ENCODE measurements at regions not wholly inside any gene's neighbourhood (a gene's known extent, or its start where the extent isn't known, plus 50 kb on each side); places are given as distances from the start of the nearest gene placed in this dataset.

DNA sequence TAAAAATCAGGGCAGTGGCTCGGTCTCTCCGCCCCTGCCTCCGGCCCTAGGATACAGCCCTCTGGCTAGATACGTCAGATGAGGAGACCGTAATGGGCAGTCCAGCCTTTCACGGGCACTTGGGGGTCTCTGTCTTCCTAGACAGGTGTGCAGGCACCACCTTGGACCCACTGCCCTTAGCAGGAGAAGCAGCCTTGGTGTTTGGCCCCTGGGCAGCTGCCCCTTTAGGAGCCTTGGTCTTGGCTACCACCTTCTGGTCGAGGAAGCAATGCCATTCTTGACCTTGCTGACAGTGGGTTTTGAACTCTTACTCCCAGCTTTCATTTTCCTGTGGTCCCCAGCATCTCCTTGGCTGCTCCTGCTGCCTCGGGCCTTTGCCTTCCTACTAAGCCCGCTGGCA lies 149.7 kb upstream of the FRMD4B start:
- no peak for DNase-seq (ENCODE audit: low spot score)

DNA sequence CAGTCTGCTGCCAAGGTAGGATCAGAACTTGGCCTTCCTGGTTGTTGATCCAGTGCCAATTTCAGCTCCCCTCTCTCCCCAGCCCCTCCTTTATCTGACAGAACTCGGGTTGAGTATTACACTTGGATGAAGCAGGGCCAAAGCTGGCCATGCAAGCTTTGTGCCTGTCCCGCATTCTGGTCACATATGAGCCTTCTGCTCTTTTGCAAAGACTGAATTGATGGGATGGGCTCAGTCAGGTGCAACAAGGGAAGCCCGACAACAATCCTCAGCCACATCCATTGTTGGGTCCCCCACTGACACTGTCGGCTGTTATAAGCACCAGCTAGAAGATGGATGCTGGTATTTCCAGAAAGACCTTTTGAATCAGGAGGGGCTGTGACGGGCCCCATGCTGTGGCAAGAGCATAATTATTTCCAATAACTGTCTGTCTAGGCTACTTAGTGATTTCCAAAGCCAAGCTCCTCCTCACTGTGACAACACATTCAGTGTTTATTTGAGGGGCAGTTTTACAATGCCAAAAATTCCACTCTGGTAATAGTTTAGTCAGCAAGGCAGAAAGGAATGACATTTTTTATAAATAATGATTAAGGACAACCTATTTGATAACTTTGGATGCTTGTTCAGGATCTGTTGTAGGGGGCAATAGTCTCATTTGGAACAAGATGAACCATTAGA lies 146.8 kb upstream of the FRMD4B start:
- DNase-seq (ENCODE audit: low spot score): no peak

DNA sequence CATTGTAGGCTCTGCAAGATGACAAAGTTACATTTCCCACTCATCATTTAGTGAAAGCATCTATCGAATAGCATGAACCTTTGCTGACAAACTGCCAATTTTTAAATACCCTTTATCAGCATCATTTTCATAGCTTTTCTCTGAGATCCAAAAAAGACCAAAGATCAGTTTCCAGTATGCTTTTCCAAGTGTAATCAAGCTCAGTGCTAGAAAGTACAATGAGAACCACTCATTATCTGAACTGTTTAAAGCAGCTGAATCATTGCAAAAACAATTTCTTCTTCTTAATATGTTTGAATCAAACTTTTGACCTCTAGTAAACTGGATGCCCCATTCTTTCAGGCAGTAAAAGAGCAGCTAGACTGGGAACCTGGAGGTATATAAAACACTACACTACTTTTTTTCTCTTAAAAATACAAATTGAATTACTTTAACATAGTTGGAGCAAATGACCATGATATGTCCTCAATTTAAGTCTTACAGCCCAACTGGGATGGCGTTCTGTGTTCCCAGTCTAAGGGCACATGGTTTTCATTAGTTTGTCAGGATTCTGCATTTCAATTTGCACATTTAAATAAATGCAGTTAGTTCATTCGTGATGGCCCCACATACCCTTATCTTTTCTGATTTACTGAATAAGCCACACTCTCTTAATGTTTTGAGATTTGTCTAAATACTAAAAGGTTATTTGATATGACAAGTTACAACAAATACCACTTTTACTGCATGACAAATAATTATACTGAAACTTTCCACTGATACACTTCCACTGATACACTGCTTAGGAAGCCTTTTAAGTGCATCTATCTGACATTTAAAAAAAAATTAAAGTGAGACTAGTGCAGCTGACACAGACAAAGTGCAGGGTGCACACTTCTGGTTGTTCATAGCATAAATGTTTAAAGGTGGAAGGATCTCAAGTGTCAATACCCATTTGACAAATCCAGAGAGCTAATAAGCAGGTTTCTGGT lies 146.0 kb upstream of the FRMD4B start:
- no peak for DNase-seq (ENCODE audit: low spot score)

- DNase-seq (ENCODE audit: low spot score): no peak
Measured at GRCh38 chr3:69530554-69530953, 144.7 kb upstream of the FRMD4B start.

- no peak for DNase-seq (ENCODE audit: low spot score)
Measured at GRCh38 chr3:69527498-69527897, 141.6 kb upstream of the FRMD4B start.

GRCh38 chr3:69524816-69525215 lies 138.9 kb upstream of the FRMD4B start:
- DNase-seq (ENCODE audit: low spot score): no peak

GRCh38 chr3:69521286-69521685 lies 135.4 kb upstream of the FRMD4B start:
- DNase-seq (ENCODE audit: low spot score): no peak

DNA sequence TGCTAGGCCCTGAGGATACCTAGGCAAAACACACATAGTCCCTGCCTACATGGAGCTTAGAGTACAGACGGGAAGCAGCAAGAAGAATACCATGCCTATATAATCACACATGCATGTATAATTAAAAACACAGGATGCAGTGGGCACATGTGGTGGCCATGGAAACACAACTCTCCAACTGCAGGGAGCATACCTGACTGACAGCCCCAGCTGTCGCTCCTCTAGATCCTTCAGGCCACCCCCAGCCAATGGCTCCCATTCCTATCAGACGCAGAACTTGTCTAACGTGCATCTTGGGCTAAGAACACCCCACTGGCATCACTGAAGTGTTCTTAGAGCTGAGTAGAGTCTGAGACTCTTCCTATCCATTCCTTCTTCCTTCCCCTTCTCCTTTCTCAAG lies 125.5 kb upstream of the FRMD4B start:
- DNase-seq (ENCODE audit: low spot score): no peak

DNA sequence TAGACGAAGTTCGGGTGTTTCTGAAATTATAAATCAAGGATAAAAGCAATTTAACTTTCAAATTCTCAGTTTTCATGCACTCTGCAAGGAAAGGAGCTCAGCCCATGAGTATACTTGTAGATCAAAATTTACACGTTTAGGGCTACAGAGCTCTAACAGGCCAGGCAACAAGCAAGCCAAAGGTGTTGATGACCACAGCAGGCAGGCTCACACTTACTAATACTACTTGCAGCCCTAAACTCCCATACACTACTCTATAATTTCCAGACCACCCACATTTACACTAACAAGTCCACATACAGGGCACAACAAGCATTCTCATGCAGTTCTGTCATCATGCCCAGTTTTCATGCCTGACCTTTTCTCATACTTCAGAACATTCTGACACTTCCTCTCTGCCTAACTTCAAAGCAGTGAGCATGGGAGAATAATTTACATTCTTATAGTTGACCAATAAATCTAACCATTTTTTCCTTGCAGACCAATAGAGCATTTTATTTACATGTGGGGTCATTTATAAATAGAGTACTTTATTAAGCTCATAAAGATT lies 124.7 kb upstream of the FRMD4B start:
- DNase-seq (ENCODE audit: low spot score): no peak

DNA sequence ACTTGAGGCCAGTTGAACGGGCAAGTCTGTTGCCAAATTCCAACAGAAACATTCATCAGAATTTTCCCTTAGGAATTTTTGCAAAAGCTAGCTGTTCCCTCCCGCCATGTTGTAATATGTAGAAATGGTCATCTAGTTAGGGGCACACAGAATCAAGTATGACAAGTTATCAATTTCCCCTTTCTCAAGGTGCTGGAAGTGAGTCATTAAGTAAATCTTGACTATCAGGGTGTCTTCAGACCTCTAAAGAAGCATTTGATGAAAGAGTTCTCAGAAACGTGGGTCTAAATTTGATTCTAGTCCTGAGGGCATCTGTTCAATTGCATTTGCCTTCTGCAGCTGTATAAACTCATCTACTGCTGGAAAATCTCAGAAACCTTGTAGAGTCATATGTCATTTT lies 123.4 kb upstream of the FRMD4B start:
- DNase-seq (ENCODE audit: low spot score): no peak

- no peak for DNase-seq (ENCODE audit: low spot score)
Measured at GRCh38 chr3:69505770-69506407, 120.0 kb upstream of the FRMD4B start.

- DNase-seq (ENCODE audit: low spot score): no peak
Measured at GRCh38 chr3:69504232-69504631, 118.3 kb upstream of the FRMD4B start.

GRCh38 chr3:69500604-69501003 lies 114.7 kb upstream of the FRMD4B start:
- peak; percentile 36 for DNase-seq (ENCODE audit: low spot score)

DNA sequence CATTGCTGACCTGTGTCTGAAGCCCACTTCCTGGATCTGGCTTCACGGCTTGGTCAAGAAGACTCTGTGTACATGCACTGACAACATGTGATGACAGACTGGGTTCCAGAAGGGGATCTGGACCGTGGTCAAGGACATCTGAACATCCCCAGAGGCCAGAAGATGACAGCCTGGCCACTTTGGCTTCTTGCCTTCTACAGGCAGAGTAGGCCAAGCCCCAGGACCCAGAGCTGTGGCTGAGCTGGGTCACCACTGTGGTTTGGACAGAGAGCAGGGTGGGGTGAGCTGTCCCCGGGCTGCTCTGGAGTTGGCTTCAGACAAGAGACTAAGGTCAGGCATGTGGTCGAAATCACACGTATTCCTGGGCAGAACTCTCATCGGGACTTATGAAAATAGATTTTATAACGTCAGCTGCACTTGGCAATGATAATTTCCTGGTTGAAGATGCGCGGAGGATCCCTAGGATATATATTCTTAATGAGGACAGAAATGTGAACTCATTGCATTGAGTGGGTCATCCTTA lies 114.1 kb upstream of the FRMD4B start:
- peak; percentile 57 for DNase-seq (ENCODE audit: low spot score)

GRCh38 chr3:69499422-69499821 lies 113.5 kb upstream of the FRMD4B start:
- DNase-seq (ENCODE audit: low spot score): no peak

GRCh38 chr3:69496856-69497255 lies 111.0 kb upstream of the FRMD4B start:
- no peak for DNase-seq (ENCODE audit: low spot score)

DNA sequence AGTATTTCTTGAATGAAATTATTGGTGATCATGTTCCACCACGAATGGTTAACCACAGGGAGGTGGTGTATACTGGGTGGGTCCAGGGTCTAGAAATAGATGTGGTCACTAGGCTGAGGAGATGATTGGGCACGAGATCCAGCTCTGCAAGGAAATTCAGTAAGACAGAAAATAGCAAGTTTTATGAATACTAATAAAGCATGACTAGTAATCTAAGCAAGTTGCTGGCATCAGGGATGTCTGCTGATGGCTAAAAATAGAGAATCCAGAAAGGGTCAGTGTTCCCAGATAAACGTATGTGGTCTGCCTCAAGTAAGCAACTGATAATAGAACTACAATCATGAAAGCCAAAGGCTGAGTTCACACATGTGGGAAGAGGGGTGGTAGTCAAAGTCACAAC lies 108.3 kb upstream of the FRMD4B start:
- DNase-seq (ENCODE audit: low spot score): no peak

GRCh38 chr3:69493157-69493556 lies 107.3 kb upstream of the FRMD4B start:
- DNase-seq (ENCODE audit: low spot score): no peak

DNA sequence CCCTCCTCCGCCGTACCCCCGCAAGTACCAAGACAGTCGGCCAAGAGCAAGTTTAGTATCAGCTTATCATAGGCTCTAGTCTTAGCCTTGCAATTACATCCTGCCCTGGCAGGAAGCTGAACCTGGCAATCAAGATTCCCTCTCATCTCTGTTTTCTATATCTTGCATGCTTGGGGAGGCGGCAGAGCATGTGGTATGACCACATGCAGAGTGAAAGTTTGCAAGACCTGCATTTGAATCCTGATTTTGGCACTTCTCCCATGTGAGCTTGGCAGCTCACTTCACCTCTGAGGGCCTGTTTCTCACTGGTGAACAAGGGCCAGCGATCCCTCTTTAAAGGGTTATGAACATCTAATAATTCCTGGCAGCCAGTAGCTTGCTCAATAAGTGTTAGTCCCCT lies 106.1 kb upstream of the FRMD4B start:
- no peak for DNase-seq (ENCODE audit: low spot score)

DNA sequence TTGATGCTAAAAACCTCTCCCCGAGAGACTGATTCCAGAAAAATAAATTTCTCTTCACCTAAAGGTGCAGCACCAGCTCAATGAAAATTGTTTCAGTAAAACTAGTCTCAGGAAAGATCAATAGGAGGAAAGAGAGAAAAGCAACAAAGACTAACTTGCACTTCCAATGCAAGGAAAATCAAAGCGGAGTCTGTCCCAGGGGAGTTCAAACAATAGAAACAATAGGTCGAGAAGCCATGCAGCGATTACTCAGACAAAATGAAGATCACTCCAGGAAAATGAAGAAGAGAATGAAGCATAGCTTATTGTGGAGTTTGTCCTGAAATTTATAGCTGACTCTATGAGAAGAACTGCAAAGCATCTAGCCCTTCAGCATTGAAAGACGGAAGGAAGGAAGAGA lies 105.1 kb upstream of the FRMD4B start:
- DNase-seq (ENCODE audit: low spot score): no peak

DNA sequence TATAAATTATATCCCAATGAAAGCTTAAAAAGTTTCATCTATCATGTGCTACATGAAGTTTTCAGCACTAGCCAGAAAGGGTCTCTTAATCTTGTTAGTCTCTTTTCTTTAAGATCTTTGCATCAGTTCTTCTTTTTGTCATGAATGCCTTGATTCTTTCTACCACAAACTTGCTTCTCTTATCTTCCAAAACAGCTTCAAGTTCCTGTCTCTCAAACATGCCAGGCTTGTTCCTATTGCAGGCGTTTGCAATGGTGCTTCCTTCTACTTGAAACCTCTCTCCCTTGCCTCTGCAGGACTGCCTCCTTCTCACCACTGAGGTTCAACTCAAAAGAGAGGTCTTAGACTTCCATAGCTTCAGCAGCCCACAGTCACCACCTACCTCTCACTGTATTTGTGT lies 104.3 kb upstream of the FRMD4B start:
- DNase-seq (ENCODE audit: low spot score): no peak

GRCh38 chr3:69488026-69488425 lies 102.1 kb upstream of the FRMD4B start:
- DNase-seq (ENCODE audit: low spot score): no peak

All from mucosa of gallbladder (tissue), 1 donor.